K562 (cell line): ENCODE measurements at regions not wholly inside any gene's neighbourhood (a gene's known extent, or its start where the extent isn't known, plus 50 kb on each side); places are given as distances from the start of the nearest gene placed in this dataset.

Source experiments
- ATAC-seq: fragments of 200-7000 bp; cut with Tn5 transposase; 3 replicates; pipeline ENCODE4 v1.9.1; 2020; ENCODE audit warnings: moderate library complexity
- BruUV-seq: library from RNA; stranded (reverse); fragments of 400-500 nt; replicated peaks from 2 replicates; lab custom pipeline; 2021; lab: Mats Ljungman, UMichigan
- CTCF ChIA-PET: fragments of 300-600 bp; formaldehyde crosslinking; extraction: SDS; loops from one replicate; lab custom pipeline; 2021; ENCODE audit warnings: low intra/inter-chr PET ratio; lab: Yijun Ruan, JAX
- POLR2A ChIA-PET: fragments of 300-600, 350-650 bp; sonication (Branson Sonifier 250); formaldehyde crosslinking; extraction: SDS; loops from one replicate; lab custom pipeline; 2021; ENCODE audit warnings: antibody characterized with exemption, inconsistent platforms; lab: Yijun Ruan, JAX
- DNase-seq, 4 experiments: peaks; one replicate each; pipeline versions ENCODE4 v3.0.0 to v3.0.0-alpha.2; 2011 to 2018; ENCODE audit warnings: low spot score in 3 of 4, mixed read lengths in 3 of 4; ENCODE audit errors: extremely low read depth in 1 of 4
- FAIRE-seq: peaks from 2 replicates; lab custom pipeline; 2011; peaks lifted over from hg19 to GRCh38; lab: Jason Lieb, UNC
- H2AFZ ChIP-seq: 2 replicates; pipeline ENCODE4 v1.6.0; 2011; ENCODE audit warnings: low read depth, low read length, control low read depth, inconsistent platforms
- H3K27ac ChIP-seq: fragments of 200-600 bp; 3 replicates; pipeline ENCODE4 v1.8.0; 2011; ENCODE audit warnings: low read depth, mild to moderate bottlenecking, control low read depth, inconsistent platforms, low read length, moderate library complexity, mixed read lengths; ENCODE audit errors: extremely low read depth
- H3K27me3 ChIP-seq, 2 experiments: fragments of 300-600 bp in 1 of 2; 2 replicates in 1 of 2; 3 replicates in 1 of 2; pipeline versions ENCODE4 v1.6.0 to v1.8.0; 2011; ENCODE audit warnings: inconsistent platforms in 2 of 2, low read length in 2 of 2, mild to moderate bottlenecking in 1 of 2, mixed read lengths in 1 of 2, moderate library complexity in 1 of 2; ENCODE audit not compliant: control insufficient read depth in 2 of 2, insufficient read depth in 2 of 2
- H3K36me3 ChIP-seq: fragments of 300-600 bp; 3 replicates; pipeline ENCODE4 v1.8.0; 2011; ENCODE audit warnings: mild to moderate bottlenecking, low read length, inconsistent platforms; ENCODE audit not compliant: control insufficient read depth, insufficient read depth
- H3K4me1 ChIP-seq, 2 experiments: fragments of 200-600 bp in 1 of 2; replicated peaks in 1 of 2; 2 replicates in 1 of 2; 3 replicates in 1 of 2; pipeline versions ENCODE4 v1.5.1 to v1.8.0; 2011; ENCODE audit warnings: inconsistent platforms in 2 of 2, low read length in 2 of 2, mild to moderate bottlenecking in 1 of 2, mixed read lengths in 1 of 2, moderate library complexity in 1 of 2; ENCODE audit not compliant: control insufficient read depth in 2 of 2, insufficient read depth in 2 of 2
- H3K4me2 ChIP-seq: 2 replicates; pipeline ENCODE4 v1.6.1; 2011; ENCODE audit warnings: low read length, control low read depth, inconsistent platforms, mixed read lengths; ENCODE audit not compliant: insufficient read depth
- H3K4me3 ChIP-seq: fragments of 200-600 bp; sonication (generic), shearing (Covaris generic); 2 replicates; pipeline ENCODE4 v1.5.1; 2016; ENCODE audit warnings: control low read depth, inconsistent platforms
- H3K79me2 ChIP-seq: fragments of 200-600 bp; 3 replicates; pipeline ENCODE4 v1.8.0; 2011; ENCODE audit warnings: low read length, inconsistent platforms; ENCODE audit not compliant: control insufficient read depth, insufficient read depth
- H3K9ac ChIP-seq, 2 experiments: 2 replicates each; pipeline versions ENCODE4 v1.6.0 to v1.6.1; 2011; ENCODE audit warnings: low read depth in 2 of 2, low read length in 2 of 2, control low read depth in 1 of 2, inconsistent platforms in 1 of 2, mild to moderate bottlenecking in 1 of 2, mixed read lengths in 1 of 2; ENCODE audit not compliant: insufficient read depth in 1 of 2
- H3K9me1 ChIP-seq: one replicate; pipeline ENCODE4 v1.6.0; 2011; ENCODE audit warnings: inconsistent platforms, mild to moderate bottlenecking, low read length, moderate library complexity; ENCODE audit not compliant: control insufficient read depth, insufficient read depth
- H3K9me3 ChIP-seq: replicated peaks from 2 replicates; pipeline ENCODE4 v1.5.1; 2011; ENCODE audit warnings: low read depth, low read length, inconsistent platforms; ENCODE audit not compliant: control insufficient read depth, insufficient read depth
- H4K20me1 ChIP-seq: replicated peaks from 2 replicates; pipeline ENCODE4 v1.6.1; 2011; ENCODE audit warnings: low read length, inconsistent platforms, mixed read lengths; ENCODE audit not compliant: control insufficient read depth, insufficient read depth
- BRD4 ChIP-seq: fragments of 200-600 bp; sonication (generic); IDR thresholded peaks from 2 replicates; pipeline ENCODE4 v1.6.1; 2017; ENCODE audit warnings: inconsistent platforms
- CBX1 ChIP-seq: sonication (generic); IDR thresholded peaks from 2 replicates; pipeline ENCODE4 v1.6.1; 2016; ENCODE audit warnings: antibody characterized with exemption, low read depth, mild to moderate bottlenecking
- CTBP1 ChIP-seq: fragments of 450-650 bp; IDR thresholded peaks from 2 replicates; pipeline ENCODE4 v1.6.1; 2016; ENCODE audit warnings: borderline replicate concordance
- E2F1 ChIP-seq: sonication (generic); formaldehyde crosslinking; IDR thresholded peaks from 2 replicates; pipeline ENCODE4 v1.8.1; 2023; ENCODE audit warnings: mild to moderate bottlenecking, missing genetic modification reagents, moderate library complexity
- HMBOX1 ChIP-seq: sonication (generic); IDR thresholded peaks from 2 replicates; pipeline ENCODE4 v1.6.1; 2016
- WGBS: fragments of 100-300 bp; shearing (Covaris generic); methylation state at CpG from one replicate; pipeline ENCODE4 v1.1.6; 2016; ENCODE audit warnings: low coverage, mixed read lengths; ENCODE audit not compliant: insufficient coverage; ENCODE audit errors: missing lambda C conversion rate; 5-methylcytosine and 5-hydroxymethylcytosine counted together
- in situ Hi-C: fragments of 300-500 bp; cut with MboI; formaldehyde crosslinking; loops from 4 replicates; pipeline ENCODE4 v1.15.0; 2018; ENCODE audit warnings: inconsistent platforms, mixed read lengths
- intact Hi-C: fragments of 100-400 bp; cut with micrococcal nuclease; formaldehyde crosslinking; loops from 2 replicates; pipeline ENCODE4 v1.14.2; 2022
- TF ChIP-seq, protein P1 (sequence below): fragments of 250-450 bp; sonication (Bioruptor Pico); IDR thresholded peaks from 2 replicates; pipeline ENCODE4 v1.8.0; 2022; ENCODE audit warnings: moderate library complexity, mild to moderate bottlenecking, inconsistent platforms
- TF ChIP-seq, protein P2 (sequence below): fragments of 250-450 bp; sonication (Bioruptor Pico); IDR thresholded peaks from 2 replicates; pipeline ENCODE4 v1.5.0; 2020; ENCODE audit warnings: mild to moderate bottlenecking

DNA sequence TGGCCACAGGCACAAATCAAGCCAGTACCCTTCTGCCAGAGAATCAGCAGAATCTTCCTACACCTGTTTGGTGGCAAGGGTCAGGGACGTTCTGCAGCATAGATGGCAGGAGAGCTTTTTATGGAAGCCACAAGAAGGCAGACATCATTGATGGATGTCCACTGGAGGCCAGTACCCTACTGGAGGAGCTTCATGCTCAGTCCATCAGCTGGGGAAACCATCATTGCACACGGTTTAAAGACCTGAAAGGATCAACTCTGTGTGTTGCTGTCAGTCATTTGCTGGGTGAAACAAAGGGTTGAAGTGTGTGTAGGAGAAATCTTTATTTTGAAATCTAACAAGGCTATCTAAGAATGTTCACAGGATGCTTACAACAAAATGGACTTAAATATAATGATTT lies 158.9 kb upstream of the SASH1 start:
- H3K9ac ChIP-seq = no peak overlapping the region
- no peaks in the 10 kb centered on the region for H4K20me1 ChIP-seq
- in situ Hi-C loops (no loop called here), intact Hi-C loops (loop anchor here (5.0 kb wide), 1 partner anchor 676 kb away; the partner anchor contains the start of gene SAMD5)
- H3K9me1 ChIP-seq = no peaks in the 10 kb centered on the region
- peaks cover 3 to 11% of the 10 kb centered on the region in 2 experiments; a peak in 1 of 5 replicates for H3K27me3 ChIP-seq
- no peaks in the 10 kb centered on the region for H3K9me3 ChIP-seq
- no peak overlapping the region for H3K27ac ChIP-seq
- ChIA-PET CTCF (no interaction called here), POLR2A (no interaction called here)
- H2AFZ ChIP-seq = no peak overlapping the region
- H3K36me3 ChIP-seq = no peaks in the 10 kb centered on the region
- BruUV-seq = no TSS peak
- FAIRE-seq (no peak), DNase-seq (no peak), ATAC-seq (no peak)
- H3K4me2 ChIP-seq = no peak overlapping the region
- WGBS = 3% methylated on average over 2 of the region's 2 CpGs
- no peaks in the 10 kb centered on the region; a peak in 1 of 5 replicates for H3K4me1 ChIP-seq
- H3K79me2 ChIP-seq = no peaks in the 10 kb centered on the region
- TF ChIP-seq, protein P1, sequence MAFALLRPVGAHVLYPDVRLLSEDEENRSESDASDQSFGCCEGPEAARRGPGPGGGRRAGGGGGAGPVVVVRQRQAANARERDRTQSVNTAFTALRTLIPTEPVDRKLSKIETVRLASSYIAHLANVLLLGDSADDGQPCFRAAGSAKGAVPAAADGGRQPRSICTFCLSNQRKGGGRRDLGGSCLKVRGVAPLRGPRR (CRISPR knock-in tag) = no peak
- TF ChIP-seq, protein P2, sequence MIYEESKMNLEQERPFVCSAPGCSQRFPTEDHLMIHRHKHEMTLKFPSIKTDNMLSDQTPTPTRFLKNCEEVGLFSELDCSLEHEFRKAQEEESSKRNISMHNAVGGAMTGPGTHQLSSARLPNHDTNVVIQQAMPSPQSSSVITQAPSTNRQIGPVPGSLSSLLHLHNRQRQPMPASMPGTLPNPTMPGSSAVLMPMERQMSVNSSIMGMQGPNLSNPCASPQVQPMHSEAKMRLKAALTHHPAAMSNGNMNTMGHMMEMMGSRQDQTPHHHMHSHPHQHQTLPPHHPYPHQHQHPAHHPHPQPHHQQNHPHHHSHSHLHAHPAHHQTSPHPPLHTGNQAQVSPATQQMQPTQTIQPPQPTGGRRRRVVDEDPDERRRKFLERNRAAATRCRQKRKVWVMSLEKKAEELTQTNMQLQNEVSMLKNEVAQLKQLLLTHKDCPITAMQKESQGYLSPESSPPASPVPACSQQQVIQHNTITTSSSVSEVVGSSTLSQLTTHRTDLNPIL (CRISPR knock-in tag) = no peak
- TF ChIP-seq E2F1 (CRISPR knock-in tag) = no peak
- no peak for TF ChIP-seq CBX1
- no peak for TF ChIP-seq HMBOX1
- TF ChIP-seq CTBP1 = no peak
- TF ChIP-seq BRD4 = no peak
- H3K4me3 ChIP-seq = no peak overlapping the region
